Calu3 (cell line): ENCODE measurements at regions not wholly inside any gene's neighbourhood (a gene's known extent, or its start where the extent isn't known, plus 50 kb on each side); places are given as distances from the start of the nearest gene placed in this dataset.
A peak's percentile ranks its signal among the peaks of the same experiment; 100 is the strongest.

Experiments
- BruUV-seq: library from RNA; stranded (reverse); fragments of 400-500 nt; replicated peaks from 2 replicates; lab custom pipeline; 2021; lab: Mats Ljungman, UMichigan
- CTCF ChIA-PET: fragments of 300-600 bp; sonication (Branson Sonifier 250); formaldehyde crosslinking; loops from one replicate; lab custom pipeline; 2022; ENCODE audit warnings: antibody characterized with exemption; lab: Charles Lee
- DNase-seq: peaks from one replicate; pipeline ENCODE4 v3.0.0; 2022
- H3K27ac Mint-ChIP-seq: one replicate; pipeline ENCODE4 v1.8.0; 2022; ENCODE audit warnings: mixed read lengths; ENCODE audit not compliant: unreplicated experiment
- H3K27me3 Mint-ChIP-seq: one replicate; pipeline ENCODE4 v1.8.0; 2022; ENCODE audit warnings: mixed read lengths; ENCODE audit not compliant: unreplicated experiment
- H3K36me3 Mint-ChIP-seq: one replicate; pipeline ENCODE4 v1.8.0; 2022; ENCODE audit warnings: mild to moderate bottlenecking, moderate library complexity, mixed read lengths; ENCODE audit not compliant: insufficient read depth, unreplicated experiment
- H3K4me1 Mint-ChIP-seq: one replicate; pipeline ENCODE4 v1.8.0; 2022; ENCODE audit warnings: mild to moderate bottlenecking, low read depth, mixed read lengths; ENCODE audit not compliant: unreplicated experiment
- H3K4me3 Mint-ChIP-seq: one replicate; pipeline ENCODE4 v1.8.0; 2022; ENCODE audit warnings: mild to moderate bottlenecking, low read depth, moderate library complexity, mixed read lengths; ENCODE audit not compliant: unreplicated experiment
- H3K9me3 Mint-ChIP-seq: one replicate; pipeline ENCODE4 v1.8.0; 2022; ENCODE audit warnings: low read depth, mixed read lengths; ENCODE audit not compliant: unreplicated experiment
- intact Hi-C: fragments of 100-400 bp; cut with micrococcal nuclease; formaldehyde crosslinking; loops from one replicate; pipeline ENCODE4 v1.10.0; 2022; ENCODE audit not compliant: unreplicated experiment
- TF ChIP-seq, protein P1 (sequence below): fragments of 200-600 bp; IDR thresholded peaks from one replicate; pipeline ENCODE4 v1.8.0; 2022; ENCODE audit warnings: antibody characterized with exemption; ENCODE audit not compliant: unreplicated experiment

GRCh38 chr5:167020418-167020817 lies 1271.0 kb upstream of the WWC1 start:
- intact Hi-C loops = no loop called here

DNA sequence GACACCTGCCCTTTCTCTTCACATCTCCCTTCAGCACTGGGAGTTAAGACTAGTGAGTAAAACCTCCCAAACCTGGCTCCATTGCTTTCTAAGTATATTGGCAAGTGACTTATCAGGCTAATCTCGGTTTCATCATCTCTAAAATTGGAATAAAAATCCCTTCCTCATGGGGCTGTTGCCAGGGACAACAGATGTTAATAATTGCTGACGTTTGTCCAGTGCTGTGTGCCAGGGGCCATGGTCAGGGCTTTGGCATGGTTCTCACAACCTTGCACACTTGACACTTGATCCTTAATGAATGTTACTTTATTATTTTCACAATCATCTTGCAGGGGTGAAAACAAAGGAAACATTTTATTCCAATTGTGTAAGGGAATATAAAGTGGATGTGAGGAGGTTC lies 1262.0 kb upstream of the WWC1 start:
- TF ChIP-seq, protein P1, sequence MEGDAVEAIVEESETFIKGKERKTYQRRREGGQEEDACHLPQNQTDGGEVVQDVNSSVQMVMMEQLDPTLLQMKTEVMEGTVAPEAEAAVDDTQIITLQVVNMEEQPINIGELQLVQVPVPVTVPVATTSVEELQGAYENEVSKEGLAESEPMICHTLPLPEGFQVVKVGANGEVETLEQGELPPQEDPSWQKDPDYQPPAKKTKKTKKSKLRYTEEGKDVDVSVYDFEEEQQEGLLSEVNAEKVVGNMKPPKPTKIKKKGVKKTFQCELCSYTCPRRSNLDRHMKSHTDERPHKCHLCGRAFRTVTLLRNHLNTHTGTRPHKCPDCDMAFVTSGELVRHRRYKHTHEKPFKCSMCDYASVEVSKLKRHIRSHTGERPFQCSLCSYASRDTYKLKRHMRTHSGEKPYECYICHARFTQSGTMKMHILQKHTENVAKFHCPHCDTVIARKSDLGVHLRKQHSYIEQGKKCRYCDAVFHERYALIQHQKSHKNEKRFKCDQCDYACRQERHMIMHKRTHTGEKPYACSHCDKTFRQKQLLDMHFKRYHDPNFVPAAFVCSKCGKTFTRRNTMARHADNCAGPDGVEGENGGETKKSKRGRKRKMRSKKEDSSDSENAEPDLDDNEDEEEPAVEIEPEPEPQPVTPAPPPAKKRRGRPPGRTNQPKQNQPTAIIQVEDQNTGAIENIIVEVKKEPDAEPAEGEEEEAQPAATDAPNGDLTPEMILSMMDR = no peak
- Mint-ChIP-seq H3K4me3 (no peak overlapping the region), H3K36me3 (no peaks in the 10 kb centered on the region), H3K9me3 (no peaks in the 10 kb centered on the region), H3K4me1 (no peaks in the 10 kb centered on the region), H3K27ac (no peak overlapping the region), H3K27me3 (no peaks in the 10 kb centered on the region)
- CTCF ChIA-PET = no interaction called here
- peak; percentile 16 for DNase-seq
- no TSS peak for BruUV-seq
- intact Hi-C loops = no loop called here

More at GRCh38 chr5:167020418-167020817, 1271.0 kb upstream of the WWC1 start:
- Mint-ChIP-seq H3K4me3 (no peak overlapping the region), H3K9me3 (peaks cover 2% of the 10 kb centered on the region), H3K27ac (no peak overlapping the region), H3K27me3 (no peaks in the 10 kb centered on the region), H3K4me1 (no peaks in the 10 kb centered on the region), H3K36me3 (no peaks in the 10 kb centered on the region)
- no TSS peak for BruUV-seq
- TF ChIP-seq, protein P1 = no peak
- CTCF ChIA-PET = no interaction called here
- DNase-seq = no peak

GRCh38 chr5:167030500-167031120 lies 1260.8 kb upstream of the WWC1 start:
- Mint-ChIP-seq H3K4me3 (no peak overlapping the region), H3K9me3 (no peaks in the 10 kb centered on the region), H3K27me3 (no peaks in the 10 kb centered on the region), H3K36me3 (no peaks in the 10 kb centered on the region), H3K27ac (no peak overlapping the region), H3K4me1 (no peaks in the 10 kb centered on the region)
- TF ChIP-seq, protein P1 = peak; percentile 28
- DNase-seq = peak; percentile 33
- no TSS peak for BruUV-seq
- intact Hi-C loops = no loop called here
- CTCF ChIA-PET = no interaction called here

DNA sequence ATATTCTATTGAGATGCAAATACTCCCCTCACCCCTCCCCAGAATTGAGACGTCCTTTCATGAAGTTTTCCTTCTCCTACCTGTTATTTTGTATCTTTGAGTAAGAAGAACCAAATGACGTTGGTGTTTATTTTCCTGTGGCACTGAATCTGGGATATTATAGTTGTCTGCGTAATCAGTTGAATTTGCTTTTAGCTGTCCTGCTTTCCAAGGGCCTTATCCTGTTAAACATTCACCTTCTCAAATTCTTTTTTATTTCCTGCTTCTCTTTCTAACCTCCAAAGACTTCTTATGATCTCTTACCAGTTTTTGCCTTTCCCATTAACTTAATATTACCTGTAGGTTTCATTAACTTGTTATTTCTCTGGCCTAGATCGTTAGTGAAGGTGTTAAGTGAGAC lies 1254.9 kb upstream of the WWC1 start:
- CTCF ChIA-PET = no interaction called here
- TF ChIP-seq, protein P1 = no peak
- BruUV-seq = no TSS peak
- intact Hi-C loops = no loop called here
- no peak for DNase-seq
- H3K4me1 Mint-ChIP-seq = no peaks in the 10 kb centered on the region
- H3K9me3 Mint-ChIP-seq = no peaks in the 10 kb centered on the region
- no peak overlapping the region for H3K27ac Mint-ChIP-seq
- H3K36me3 Mint-ChIP-seq = no peaks in the 10 kb centered on the region
- no peak overlapping the region for H3K4me3 Mint-ChIP-seq
- no peaks in the 10 kb centered on the region for H3K27me3 Mint-ChIP-seq
